SK-N-SH (cell line): ENCODE measurements at regions not wholly inside any gene's neighbourhood (a gene's known extent, or its start where the extent isn't known, plus 50 kb on each side); places are given as distances from the start of the nearest gene placed in this dataset.

Experiments used
- MEF2A ChIP-seq: IDR thresholded peaks from 2 replicates; pipeline ENCODE4 v1.4.0; 2012; ENCODE audit warnings: low read depth, borderline replicate concordance
- RXRA ChIP-seq: IDR thresholded peaks from 2 replicates; pipeline ENCODE4 v1.4.0; 2012; ENCODE audit warnings: low read depth, mild to moderate bottlenecking, borderline replicate concordance

- TF ChIP-seq MEF2A (no peak), RXRA (no peak)
Observed at GRCh38 chr13:87961546-87961945, 290.4 kb downstream of the SLITRK5 start.
